ENCODE measurements at regions not wholly inside any gene's neighbourhood (a gene's known extent, or its start where the extent isn't known, plus 50 kb on each side); places are given as distances from the start of the nearest gene placed in this dataset.
A peak's percentile ranks its signal among the peaks of the same experiment; 100 is the strongest.

DNA sequence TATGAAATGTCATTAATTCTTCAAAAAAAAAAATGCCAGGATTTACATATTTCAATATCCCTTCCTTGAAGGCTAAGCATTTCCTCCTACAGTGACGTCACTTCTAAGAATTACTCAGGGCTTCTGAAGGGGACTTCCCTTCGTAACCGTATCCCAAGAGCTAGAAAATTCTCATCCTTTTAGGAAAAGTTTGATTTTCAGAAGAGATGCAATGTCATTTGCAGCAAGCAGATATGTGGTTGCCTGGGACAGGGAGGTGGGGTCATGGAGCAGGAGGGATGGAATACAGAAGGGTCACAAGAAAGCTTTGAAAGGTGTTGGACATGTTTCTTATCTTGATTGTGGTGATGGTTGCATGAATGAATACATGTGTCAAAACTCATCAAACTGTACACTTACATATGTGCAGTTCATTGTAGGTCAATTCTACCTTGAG is 97.0 kb upstream of the ATL2 start:
- Mint-ChIP-seq H3K27me3 (peaks cover 33% of the 10 kb centered on the region), H3K9me3 (no peaks in the 10 kb centered on the region), H3K4me3 (no peak overlapping the region), H3K27ac (no peak overlapping the region), H3K4me1 (peaks cover 10% of the 10 kb centered on the region), H3K36me3 (no peaks in the 10 kb centered on the region)
- CTCF ChIA-PET = interaction anchor here (1.1 to 2.1 kb wide), 3 partner anchors 8 to 98 kb away, joined by 4 to 7 read pairs (median 4); partner anchors contain the start of gene ATL2
- DNase-seq = no peak

- no peak overlapping the region for H3K27ac Mint-ChIP-seq
- H3K27me3 Mint-ChIP-seq = peaks cover 38% of the 10 kb centered on the region
- no peaks in the 10 kb centered on the region for H3K36me3 Mint-ChIP-seq
- H3K4me3 Mint-ChIP-seq = no peak overlapping the region
- CTCF ChIA-PET = interaction anchor here (2.1 kb wide), 1 partner anchor 35 kb away, joined by 7 read pairs; no protein-coding TSS in a partner anchor
- no peaks in the 10 kb centered on the region for H3K9me3 Mint-ChIP-seq
- no peak for DNase-seq
- H3K4me1 Mint-ChIP-seq = peaks cover 10% of the 10 kb centered on the region
Observed at GRCh38 chr2:38473333-38474005, 96.4 kb upstream of the ATL2 start.

- Mint-ChIP-seq H3K27ac (no peak overlapping the region), H3K4me1 (peaks cover 10% of the 10 kb centered on the region), H3K9me3 (no peaks in the 10 kb centered on the region), H3K4me3 (no peak overlapping the region), H3K27me3 (peaks cover 34% of the 10 kb centered on the region), H3K36me3 (no peaks in the 10 kb centered on the region)
- DNase-seq = no peak
- CTCF ChIA-PET = interaction anchor here (1.3 kb wide), 1 partner anchor 9 kb away, joined by 3 read pairs; no protein-coding TSS in a partner anchor
Observed at GRCh38 chr2:38470115-38470514, 93.0 kb upstream of the ATL2 start.

DNA sequence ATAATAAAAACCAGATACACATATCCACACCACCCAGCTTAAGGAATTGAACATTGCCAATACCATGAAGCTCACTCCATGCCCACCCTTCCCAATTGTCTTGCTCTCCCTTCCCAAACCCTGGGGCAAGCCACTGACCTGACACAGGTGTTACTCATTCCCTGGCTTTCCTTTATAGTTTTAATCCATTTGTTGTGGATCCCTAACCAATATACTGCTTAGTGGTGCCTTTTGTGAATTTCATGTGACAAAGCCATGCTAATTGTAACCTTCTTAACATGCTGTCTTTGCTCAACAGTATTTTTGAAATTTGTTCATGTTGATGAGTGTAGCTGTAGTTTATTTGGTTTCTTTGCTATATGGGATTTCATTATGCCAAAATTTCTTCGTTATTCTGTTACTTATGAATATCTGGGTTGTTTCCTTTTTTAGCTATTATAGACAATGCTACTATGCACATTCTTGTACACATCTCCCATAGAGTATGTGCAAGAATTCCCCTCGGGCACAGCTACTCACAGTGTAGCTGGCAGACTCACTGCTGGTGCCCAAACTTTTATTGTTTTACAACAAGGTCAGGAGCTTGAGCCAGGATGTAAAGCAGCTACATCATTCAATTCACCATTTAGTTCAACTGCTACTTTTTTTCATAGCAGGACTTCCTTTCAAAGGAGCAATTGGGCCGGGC is 90.8 kb upstream of the ATL2 start:
- Mint-ChIP-seq H3K27me3 (peaks cover 22% of the 10 kb centered on the region), H3K4me3 (no peak overlapping the region), H3K27ac (no peak overlapping the region), H3K4me1 (no peaks in the 10 kb centered on the region), H3K36me3 (no peaks in the 10 kb centered on the region), H3K9me3 (no peaks in the 10 kb centered on the region)
- CTCF ChIA-PET = interaction anchor here (0.6 to 2.6 kb wide), 4 partner anchors 13 to 152 kb away, joined by 3 to 24 read pairs (median 4); no protein-coding TSS in a partner anchor
- no peak for DNase-seq

GRCh38 chr2:38466876-38467767 is 90.0 kb upstream of the ATL2 start:
- Mint-ChIP-seq H3K27me3 (peaks cover 22% of the 10 kb centered on the region), H3K36me3 (no peaks in the 10 kb centered on the region), H3K27ac (no peak overlapping the region), H3K9me3 (no peaks in the 10 kb centered on the region), H3K4me3 (no peak overlapping the region), H3K4me1 (no peaks in the 10 kb centered on the region)
- CTCF ChIA-PET = interaction anchor here (0.6 to 2.6 kb wide), 4 partner anchors 14 to 151 kb away, joined by 3 to 24 read pairs (median 4); no protein-coding TSS in a partner anchor
- DNase-seq = no peak

DNA sequence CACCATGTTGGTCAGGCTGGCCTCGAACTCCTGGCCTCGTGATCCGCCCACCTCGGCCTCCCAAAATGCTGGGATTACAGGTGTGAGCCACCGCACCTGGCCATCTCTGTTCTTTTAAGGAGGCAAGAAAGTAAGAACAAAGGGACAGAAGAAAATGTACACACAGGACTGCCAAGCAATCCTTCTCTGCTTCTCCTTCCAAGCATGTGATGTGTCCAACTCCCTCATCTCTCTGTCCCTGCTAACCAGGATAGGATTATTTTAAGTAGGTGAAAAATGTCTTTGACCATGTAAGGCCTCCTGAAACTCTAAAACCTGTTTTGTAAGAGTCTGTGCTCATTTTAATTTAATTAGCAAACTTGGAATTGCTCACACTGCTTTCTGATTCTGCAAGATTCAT is 89.3 kb upstream of the ATL2 start:
- CTCF ChIA-PET = interaction anchor here (0.8 to 2.6 kb wide), 3 partner anchors 15 to 151 kb away, joined by 4 to 24 read pairs (median 4); no protein-coding TSS in a partner anchor
- Mint-ChIP-seq H3K36me3 (no peaks in the 10 kb centered on the region), H3K9me3 (no peaks in the 10 kb centered on the region), H3K27me3 (peaks cover 20% of the 10 kb centered on the region), H3K4me1 (no peaks in the 10 kb centered on the region), H3K4me3 (no peak overlapping the region), H3K27ac (no peak overlapping the region)
- DNase-seq = no peak

DNA sequence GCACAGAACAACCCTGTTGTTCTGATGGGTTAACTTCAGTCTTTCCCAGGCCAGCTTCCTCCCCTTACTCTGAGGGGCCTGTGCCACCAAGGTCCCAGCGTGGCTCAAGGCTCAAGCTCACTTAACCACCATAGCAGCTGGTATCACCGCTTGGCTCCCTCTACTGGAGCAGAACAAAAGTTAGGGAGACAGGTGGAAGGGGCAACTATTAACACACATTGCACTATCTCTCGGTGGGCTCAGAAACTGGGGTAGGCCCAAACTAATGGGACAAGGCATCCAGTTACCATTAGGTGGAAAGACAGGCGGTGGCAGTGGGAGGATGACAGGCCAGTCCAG is 88.7 kb upstream of the ATL2 start:
- peak; percentile 29 for DNase-seq
- no peaks in the 10 kb centered on the region for H3K36me3 Mint-ChIP-seq
- CTCF ChIA-PET = interaction anchor here (0.6 to 2.6 kb wide), 14 partner anchors 9 to 337 kb away, joined by 3 to 24 read pairs (median 3); partner anchors contain the start of gene ATL2
- H3K27ac Mint-ChIP-seq = no peak overlapping the region
- no peak overlapping the region for H3K4me3 Mint-ChIP-seq
- no peaks in the 10 kb centered on the region for H3K9me3 Mint-ChIP-seq
- H3K27me3 Mint-ChIP-seq = peaks cover 15% of the 10 kb centered on the region
- H3K4me1 Mint-ChIP-seq = no peaks in the 10 kb centered on the region

- Mint-ChIP-seq H3K9me3 (no peaks in the 10 kb centered on the region), H3K4me1 (no peaks in the 10 kb centered on the region), H3K27ac (no peak overlapping the region), H3K27me3 (peaks cover 15% of the 10 kb centered on the region), H3K36me3 (no peaks in the 10 kb centered on the region), H3K4me3 (no peak overlapping the region)
- DNase-seq = no peak
- CTCF ChIA-PET = interaction anchor here (0.6 to 2.6 kb wide), 15 partner anchors 9 to 338 kb away, joined by 3 to 24 read pairs (median 3); partner anchors contain the start of gene ATL2
Observed at GRCh38 chr2:38464971-38465788, 88.1 kb upstream of the ATL2 start.

DNA sequence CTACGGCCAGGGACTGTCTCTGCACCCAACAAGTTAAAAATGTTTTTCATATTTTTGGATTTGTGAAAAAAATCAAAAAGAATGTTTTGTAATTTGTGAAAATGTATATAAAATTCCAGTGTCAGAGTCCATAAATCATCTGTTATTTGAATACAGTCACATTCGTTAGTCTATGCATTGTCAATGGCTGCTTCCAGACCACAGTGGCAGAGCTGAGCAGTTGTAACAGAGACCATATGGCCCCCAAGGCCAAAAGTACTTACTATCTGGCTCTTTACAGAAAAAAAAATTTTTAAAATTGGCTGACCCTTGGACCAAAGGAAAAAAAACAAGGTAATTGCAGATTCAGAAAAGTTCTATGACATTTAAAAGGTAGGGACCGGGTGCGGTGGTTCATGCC is 86.7 kb upstream of the ATL2 start:
- Mint-ChIP-seq H3K4me1 (no peaks in the 10 kb centered on the region), H3K27me3 (peaks cover 10% of the 10 kb centered on the region), H3K36me3 (no peaks in the 10 kb centered on the region), H3K4me3 (no peak overlapping the region), H3K9me3 (no peaks in the 10 kb centered on the region), H3K27ac (no peak overlapping the region)
- CTCF ChIA-PET = no interaction called here
- DNase-seq = no peak

GRCh38 chr2:38462121-38462661 is 85.1 kb upstream of the ATL2 start:
- no peaks in the 10 kb centered on the region for H3K4me1 Mint-ChIP-seq
- no peak for DNase-seq
- no peaks in the 10 kb centered on the region for H3K36me3 Mint-ChIP-seq
- H3K27me3 Mint-ChIP-seq = peaks cover 16% of the 10 kb centered on the region
- no peak overlapping the region for H3K27ac Mint-ChIP-seq
- H3K4me3 Mint-ChIP-seq = no peak overlapping the region
- CTCF ChIA-PET = interaction anchor here (0.6 to 2.1 kb wide), 3 partner anchors 46 to 257 kb away, joined by 3 to 6 read pairs (median 4); no protein-coding TSS in a partner anchor
- no peaks in the 10 kb centered on the region for H3K9me3 Mint-ChIP-seq

- DNase-seq = no peak
- Mint-ChIP-seq H3K4me3 (no peak overlapping the region), H3K27me3 (peaks cover 18% of the 10 kb centered on the region), H3K9me3 (no peaks in the 10 kb centered on the region), H3K27ac (no peak overlapping the region), H3K36me3 (no peaks in the 10 kb centered on the region), H3K4me1 (no peaks in the 10 kb centered on the region)
- CTCF ChIA-PET = interaction anchor here (2.1 kb wide), 1 partner anchor 146 kb away, joined by 6 read pairs; no protein-coding TSS in a partner anchor
Observed at GRCh38 chr2:38461470-38461869, 84.4 kb upstream of the ATL2 start.

DNA sequence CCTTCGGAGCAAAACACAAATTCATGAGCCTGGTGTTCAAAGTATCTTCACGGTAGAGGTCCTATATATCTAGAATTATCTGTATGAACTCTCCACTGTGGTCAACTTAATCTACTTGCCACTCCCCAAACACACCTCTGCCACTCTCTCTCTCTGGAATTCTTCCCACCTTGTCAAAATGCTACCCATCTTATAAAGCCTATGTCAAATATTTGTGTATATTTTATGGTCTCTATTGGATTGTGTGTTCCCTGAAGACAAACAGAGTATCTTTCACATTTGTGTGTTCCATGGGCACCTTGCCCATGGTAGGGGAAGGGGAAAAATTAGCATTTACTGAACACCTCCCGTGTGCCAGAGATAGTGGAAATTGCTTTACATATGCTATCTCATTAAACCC is 83.2 kb upstream of the ATL2 start:
- Mint-ChIP-seq H3K9me3 (no peaks in the 10 kb centered on the region), H3K36me3 (no peaks in the 10 kb centered on the region), H3K27me3 (peaks cover 13% of the 10 kb centered on the region), H3K4me1 (no peaks in the 10 kb centered on the region), H3K4me3 (no peak overlapping the region), H3K27ac (no peak overlapping the region)
- CTCF ChIA-PET = no interaction called here
- no peak for DNase-seq

DNA sequence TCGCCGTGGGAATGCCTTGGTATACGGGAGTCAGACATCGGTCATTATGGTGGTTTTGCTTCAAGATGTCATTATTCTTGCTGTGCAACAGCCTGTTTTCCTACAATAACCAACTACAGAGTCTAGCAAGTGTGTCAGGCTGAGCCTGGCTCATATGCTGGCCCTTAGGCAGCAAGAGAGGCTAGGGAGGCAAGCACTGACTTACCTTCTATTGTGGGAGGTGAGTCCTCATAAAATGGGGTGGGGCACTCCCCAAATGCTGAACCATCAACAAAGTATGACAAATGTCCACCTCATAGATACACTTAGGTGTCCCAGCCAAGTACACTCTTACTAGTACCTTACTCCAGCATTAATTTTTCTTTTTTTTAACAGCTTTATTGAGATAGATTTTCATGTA is 77.0 kb upstream of the ATL2 start:
- CTCF ChIA-PET = no interaction called here
- Mint-ChIP-seq H3K4me1 (no peaks in the 10 kb centered on the region), H3K27ac (no peak overlapping the region), H3K4me3 (no peak overlapping the region), H3K36me3 (no peaks in the 10 kb centered on the region), H3K27me3 (peaks cover 25% of the 10 kb centered on the region), H3K9me3 (no peaks in the 10 kb centered on the region)
- DNase-seq = no peak

Measured in activated naive CD4-positive, alpha-beta T cell treated with anti-CD3 and anti-CD28 coated beads, Interleukin-2, amount 10 ng/mL, durations not matched to agents 7 days and 5 days (primary cell).